DOHH2 (cell line): ENCODE measurements at regions not wholly inside any gene's neighbourhood (a gene's known extent, or its start where the extent isn't known, plus 50 kb on each side); places are given as distances from the start of the nearest gene placed in this dataset.

Experiments used
- CTCF ChIP-seq: fragments of 200-600 bp; sonication (generic); IDR thresholded peaks from one replicate; pipeline ENCODE4 v1.5.1; 2014; ENCODE audit warnings: antibody characterized with exemption, mild to moderate bottlenecking, low read depth, low read length; ENCODE audit not compliant: poor library complexity, severe bottlenecking
- EZH2phosphoT487 ChIP-seq: fragments of 200-600 bp; sonication (generic); IDR thresholded peaks from 2 replicates; pipeline ENCODE4 v1.6.1; 2017; ENCODE audit warnings: borderline replicate concordance, mild to moderate bottlenecking, antibody characterized with exemption, low read length, moderate library complexity, mixed read lengths

GRCh38 chr17:51533821-51534220 lies 273.5 kb downstream of the UTP18 start:
- no peak for TF ChIP-seq CTCF
- no peak for TF ChIP-seq EZH2phosphoT487
